MM.1S (cell line): ENCODE measurements at regions not wholly inside any gene's neighbourhood (a gene's known extent, or its start where the extent isn't known, plus 50 kb on each side); places are given as distances from the start of the nearest gene placed in this dataset.

Experiments used
- DNase-seq: peaks from one replicate; pipeline ENCODE4 v3.0.0-alpha.2; 2015
- H2AFZ ChIP-seq: fragments of 300-600 bp; sonication (generic); 2 replicates; pipeline ENCODE4 v1.6.0; 2016; ENCODE audit warnings: antibody characterized with exemption, low read length
- H3F3A ChIP-seq: fragments of 300-600 bp; sonication (generic); 2 replicates; pipeline ENCODE4 v1.6.1; 2016; ENCODE audit warnings: mild to moderate bottlenecking, antibody characterized with exemption, low read length, moderate library complexity, mixed read lengths; ENCODE audit not compliant: insufficient read depth
- H3K27ac ChIP-seq: fragments of 300-600 bp; sonication (generic); 2 replicates; pipeline ENCODE4 v1.5.1; 2016; ENCODE audit warnings: mild to moderate bottlenecking, low read length
- H3K27me3 ChIP-seq: fragments of 300-600 bp; sonication (generic); replicated peaks from 2 replicates; pipeline ENCODE4 v1.6.0; 2016; ENCODE audit warnings: low read length; ENCODE audit not compliant: insufficient read depth
- H3K36me3 ChIP-seq: fragments of 300-600 bp; sonication (generic); replicated peaks from 2 replicates; pipeline ENCODE4 v1.6.1; 2016; ENCODE audit warnings: mild to moderate bottlenecking, low read length, mixed read lengths; ENCODE audit not compliant: insufficient read depth
- H3K4me1 ChIP-seq: fragments of 300-600 bp; sonication (generic); 2 replicates; pipeline ENCODE4 v1.6.1; 2016; ENCODE audit warnings: low read length, mixed read lengths
- H3K4me2 ChIP-seq: fragments of 300-600 bp; sonication (generic); 2 replicates; pipeline ENCODE4 v1.6.0; 2016; ENCODE audit warnings: low read depth, low read length
- H3K4me3 ChIP-seq: fragments of 300-600 bp; sonication (generic); 2 replicates; pipeline ENCODE4 v1.5.1; 2016; ENCODE audit warnings: low read length, mixed read lengths
- H3K79me2 ChIP-seq: fragments of 300-600 bp; sonication (generic); 2 replicates; pipeline ENCODE4 v1.6.1; 2016; ENCODE audit warnings: mixed run types, low read length, mixed read lengths
- H3K9ac ChIP-seq: fragments of 300-600 bp; sonication (generic); 2 replicates; pipeline ENCODE4 v1.6.1; 2016; ENCODE audit warnings: low read length, mixed read lengths
- H3K9me2 ChIP-seq: fragments of 300-600 bp; sonication (generic); replicated peaks from 2 replicates; pipeline ENCODE4 v1.6.1; 2016; ENCODE audit warnings: mild to moderate bottlenecking, low read length, mixed read lengths; ENCODE audit not compliant: insufficient read depth
- H3K9me3 ChIP-seq: fragments of 300-600 bp; sonication (generic); replicated peaks from 2 replicates; pipeline ENCODE4 v1.6.1; 2016; ENCODE audit warnings: mild to moderate bottlenecking, low read length, mixed read lengths; ENCODE audit not compliant: insufficient read depth
- H4K20me1 ChIP-seq: fragments of 300-600 bp; sonication (generic); 2 replicates; pipeline ENCODE4 v1.6.1; 2016; ENCODE audit warnings: mild to moderate bottlenecking, low read length, moderate library complexity, mixed read lengths; ENCODE audit not compliant: insufficient read depth
- CTCF ChIP-seq: fragments of 300-600 bp; sonication (generic); IDR thresholded peaks from 2 replicates; pipeline ENCODE4 v1.5.1; 2016; ENCODE audit warnings: antibody characterized with exemption, low read length, mixed read lengths
- EZH2 ChIP-seq: fragments of 300-600 bp; sonication (generic); optimal IDR thresholded peaks from 2 replicates; pipeline ENCODE3; 2017; ENCODE audit warnings: low read depth, mild to moderate bottlenecking, antibody characterized with exemption, low read length, mixed read lengths
- EZH2phosphoT487 ChIP-seq: fragments of 300-600 bp; sonication (generic); IDR thresholded peaks from 2 replicates; pipeline ENCODE4 v1.6.1; 2018; ENCODE audit warnings: antibody characterized with exemption, low read length

- Histone ChIP-seq H3K36me3 (no peaks in the 10 kb centered on the region), H2AFZ (no peak overlapping the region), H3K9me2 (no peaks in the 10 kb centered on the region; the same call in 1 of the 2 replicates), H3K4me1 (no peaks in the 10 kb centered on the region), H3K27ac (no peak overlapping the region), H3K9me3 (no peaks in the 10 kb centered on the region), H3K27me3 (no peaks in the 10 kb centered on the region), H3K4me3 (no peak overlapping the region), H3F3A (no peaks in the 10 kb centered on the region), H3K79me2 (no peaks in the 10 kb centered on the region), H3K4me2 (no peak overlapping the region), H3K9ac (no peak overlapping the region), H4K20me1 (no peaks in the 10 kb centered on the region)
- DNase-seq: no peak
- TF ChIP-seq CTCF: no peak
- no peak for TF ChIP-seq EZH2
- no peak for TF ChIP-seq EZH2phosphoT487
Observed at GRCh38 chr3:80023010-80023409, 255.2 kb upstream of the ROBO1 start.

- H3K36me3 ChIP-seq: no peaks in the 10 kb centered on the region
- no peaks in the 10 kb centered on the region for H3K27me3 ChIP-seq
- no peaks in the 10 kb centered on the region for H3K79me2 ChIP-seq
- H3K27ac ChIP-seq: no peak overlapping the region
- no peaks in the 10 kb centered on the region for H3K4me1 ChIP-seq
- TF ChIP-seq CTCF (no peak), EZH2 (no peak), EZH2phosphoT487 (no peak)
- no peak overlapping the region for H3K9ac ChIP-seq
- no peak overlapping the region for H3K4me3 ChIP-seq
- H3K4me2 ChIP-seq: no peak overlapping the region
- no peaks in the 10 kb centered on the region for H4K20me1 ChIP-seq
- H3K9me2 ChIP-seq: no peaks in the 10 kb centered on the region; the same call in 1 of the 2 replicates
- no peaks in the 10 kb centered on the region for H3F3A ChIP-seq
- no peak for DNase-seq
- no peak overlapping the region for H2AFZ ChIP-seq
- no peaks in the 10 kb centered on the region for H3K9me3 ChIP-seq
Observed at GRCh38 chr3:80018375-80018774, 250.6 kb upstream of the ROBO1 start.

DNA sequence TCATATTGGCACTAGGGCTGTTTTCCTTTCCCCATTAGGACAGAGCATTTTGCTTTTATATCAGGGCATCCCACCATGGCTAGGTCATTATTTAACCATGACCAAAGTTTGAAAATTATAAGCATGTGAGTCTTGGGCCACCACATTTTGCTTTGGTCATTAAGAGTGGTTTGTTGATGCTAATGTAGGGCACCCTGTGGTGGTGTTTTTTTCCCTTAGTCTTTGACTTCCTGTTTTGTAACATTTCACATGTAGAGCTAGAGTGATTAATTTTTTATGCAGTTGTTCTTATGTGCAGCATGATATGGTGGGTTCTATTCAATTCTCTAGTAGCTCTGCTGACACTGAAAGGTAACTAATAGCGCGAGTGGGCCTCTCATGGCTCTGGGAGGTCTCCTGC is 249.6 kb upstream of the ROBO1 start:
- H3K79me2 ChIP-seq: no peaks in the 10 kb centered on the region
- no peak for DNase-seq
- no peak overlapping the region for H2AFZ ChIP-seq
- no peak overlapping the region for H3K4me2 ChIP-seq
- H3K27me3 ChIP-seq: no peaks in the 10 kb centered on the region
- H3K9me3 ChIP-seq: no peaks in the 10 kb centered on the region
- no peak overlapping the region for H3K4me3 ChIP-seq
- H3K9ac ChIP-seq: no peak overlapping the region
- no peaks in the 10 kb centered on the region for H4K20me1 ChIP-seq
- H3K36me3 ChIP-seq: no peaks in the 10 kb centered on the region
- H3F3A ChIP-seq: no peaks in the 10 kb centered on the region
- H3K9me2 ChIP-seq: no peaks in the 10 kb centered on the region; the same call in 1 of the 2 replicates
- no peaks in the 10 kb centered on the region for H3K4me1 ChIP-seq
- TF ChIP-seq EZH2phosphoT487 (no peak), EZH2 (no peak), CTCF (no peak)
- no peak overlapping the region for H3K27ac ChIP-seq
